ENCODE measurements at regions not wholly inside any gene's neighbourhood (a gene's known extent, or its start where the extent isn't known, plus 50 kb on each side); places are given as distances from the start of the nearest gene placed in this dataset.

- TF ChIP-seq CTCF (conservative IDR thresholded peaks at IDR 0.05; ENCODE audit: low read depth, low read length): no peak
- no peak for TF ChIP-seq NFE2L2 (IDR thresholded peaks at IDR 0.05; ENCODE audit: low read depth, low read length)
Measured at GRCh38 chr1:177640687-177641086, 329.2 kb downstream of the SEC16B start.
